MCF 10A (cell line): ENCODE measurements at regions not wholly inside any gene's neighbourhood (a gene's known extent, or its start where the extent isn't known, plus 50 kb on each side); places are given as distances from the start of the nearest gene placed in this dataset.

Experiments
- BruUV-seq: library from RNA; stranded (reverse); fragments of 400-500 nt; replicated peaks from 2 replicates; lab custom pipeline; 2021; lab: Mats Ljungman, UMichigan
- CTCF ChIA-PET: fragments of 300-600 bp; sonication (Branson Sonifier 250); formaldehyde crosslinking; extraction: SDS; loops from one replicate; lab custom pipeline; 2021; ENCODE audit warnings: antibody characterized with exemption, inconsistent platforms; lab: Yijun Ruan, JAX
- POLR2A ChIA-PET: fragments of 300-600, 350-650 bp; sonication (Branson Sonifier 250); formaldehyde crosslinking; extraction: SDS; loops from one replicate; lab custom pipeline; 2020; ENCODE audit warnings: antibody characterized with exemption, inconsistent platforms; lab: Yijun Ruan, JAX
- DNase-seq: peaks from one replicate; pipeline ENCODE4 v3.0.0-alpha.2; 2018; ENCODE audit not compliant: unreplicated experiment
- H3K27ac Mint-ChIP-seq: one replicate; pipeline ENCODE4 v1.8.0; 2022; ENCODE audit warnings: mild to moderate bottlenecking, low read depth, mixed read lengths; ENCODE audit not compliant: unreplicated experiment
- H3K27me3 Mint-ChIP-seq: one replicate; pipeline ENCODE4 v1.8.0; 2022; ENCODE audit warnings: mixed read lengths; ENCODE audit not compliant: insufficient read depth, unreplicated experiment
- H3K36me3 Mint-ChIP-seq: one replicate; pipeline ENCODE4 v1.8.0; 2022; ENCODE audit warnings: mild to moderate bottlenecking, moderate library complexity, mixed read lengths; ENCODE audit not compliant: insufficient read depth, unreplicated experiment
- H3K4me1 Mint-ChIP-seq: one replicate; pipeline ENCODE4 v1.8.0; 2022; ENCODE audit warnings: mixed read lengths; ENCODE audit not compliant: insufficient read depth, unreplicated experiment
- H3K4me3 Mint-ChIP-seq: one replicate; pipeline ENCODE4 v1.8.0; 2022; ENCODE audit warnings: mild to moderate bottlenecking, moderate library complexity, mixed read lengths; ENCODE audit not compliant: unreplicated experiment
- H3K9me3 Mint-ChIP-seq: one replicate; pipeline ENCODE4 v1.8.0; 2022; ENCODE audit warnings: mixed read lengths; ENCODE audit not compliant: unreplicated experiment
- CTCF ChIP-seq: fragments of 200-600 bp; IDR thresholded peaks from one replicate; pipeline ENCODE4 v1.8.0; 2022; ENCODE audit warnings: antibody characterized with exemption, mild to moderate bottlenecking; ENCODE audit not compliant: unreplicated experiment
- intact Hi-C: fragments of 100-400 bp; cut with micrococcal nuclease; formaldehyde crosslinking; loops from 2 replicates; pipeline ENCODE4 v1.14.1; 2022

- Mint-ChIP-seq H3K4me3 (no peak overlapping the region), H3K9me3 (peaks cover 7% of the 10 kb centered on the region), H3K27ac (no peak overlapping the region), H3K36me3 (no peaks in the 10 kb centered on the region), H3K27me3 (peaks cover 30% of the 10 kb centered on the region), H3K4me1 (no peaks in the 10 kb centered on the region)
- CTCF ChIA-PET, result no interaction called here
- no TSS peak for BruUV-seq
- intact Hi-C loops, result loop anchor here (5.0 kb wide), 1 partner anchor 134 kb away; no protein-coding TSS in a partner anchor
- TF ChIP-seq CTCF, result no peak
- DNase-seq, result no peak
- POLR2A ChIA-PET, result no interaction called here
Observed at GRCh38 chr2:241953324-241953928, 83.9 kb downstream of the RTP5 start.

GRCh38 chr2:241956521-241957110 is 87.1 kb downstream of the RTP5 start:
- H3K36me3 Mint-ChIP-seq, result no peaks in the 10 kb centered on the region
- no peaks in the 10 kb centered on the region for H3K4me1 Mint-ChIP-seq
- H3K9me3 Mint-ChIP-seq, result peaks cover 7% of the 10 kb centered on the region
- CTCF ChIA-PET, result no interaction called here
- no peak for DNase-seq
- no TSS peak for BruUV-seq
- H3K4me3 Mint-ChIP-seq, result no peak overlapping the region
- H3K27ac Mint-ChIP-seq, result no peak overlapping the region
- H3K27me3 Mint-ChIP-seq, result peaks cover 50% of the 10 kb centered on the region
- POLR2A ChIA-PET, result no interaction called here
- TF ChIP-seq CTCF, result no peak
- intact Hi-C loops, result no loop called here

- Mint-ChIP-seq H3K27me3 (peaks cover 57% of the 10 kb centered on the region), H3K9me3 (peaks cover 7% of the 10 kb centered on the region), H3K4me1 (no peaks in the 10 kb centered on the region), H3K36me3 (no peaks in the 10 kb centered on the region), H3K4me3 (no peak overlapping the region), H3K27ac (no peak overlapping the region)
- no TSS peak for BruUV-seq
- no peak for TF ChIP-seq CTCF
- DNase-seq, result no peak
- intact Hi-C loops, result no loop called here
- ChIA-PET CTCF (no interaction called here), POLR2A (no interaction called here)
Observed at GRCh38 chr2:241957276-241957675, 87.7 kb downstream of the RTP5 start.

- CTCF ChIA-PET, result interaction anchor here (3.8 kb wide), 1 partner anchor 8 kb away, joined by 12 read pairs; no protein-coding TSS in a partner anchor
Observed at GRCh38 chr2:241958818-241959545, 89.5 kb downstream of the RTP5 start.

More at GRCh38 chr2:241958818-241959545, 89.5 kb downstream of the RTP5 start:
- Mint-ChIP-seq H3K27ac (no peak overlapping the region), H3K27me3 (peaks cover 72% of the 10 kb centered on the region), H3K4me1 (no peaks in the 10 kb centered on the region), H3K36me3 (no peaks in the 10 kb centered on the region), H3K9me3 (peaks cover 7% of the 10 kb centered on the region), H3K4me3 (no peak overlapping the region)
- DNase-seq, result no peak
- intact Hi-C loops, result no loop called here
- POLR2A ChIA-PET, result no interaction called here
- TF ChIP-seq CTCF, result no peak
- BruUV-seq, result no TSS peak
